T-helper 2 cell (primary cell): ENCODE measurements at regions not wholly inside any gene's neighbourhood (a gene's known extent, or its start where the extent isn't known, plus 50 kb on each side); places are given as distances from the start of the nearest gene placed in this dataset.

ENCODE experiments used
- DNase-seq, 5 experiments: peaks; one replicate each; pipeline versions ENCODE4 v3.0.0 to v3.0.0-alpha.2; 2012 to 2022

GRCh38 chr15:95347837-95348236, 982.7 kb upstream of the NR2F2 start:
- DNase-seq = no peak

GRCh38 chr15:95350908-95351307, 979.6 kb upstream of the NR2F2 start:
- DNase-seq = no peak

DNA sequence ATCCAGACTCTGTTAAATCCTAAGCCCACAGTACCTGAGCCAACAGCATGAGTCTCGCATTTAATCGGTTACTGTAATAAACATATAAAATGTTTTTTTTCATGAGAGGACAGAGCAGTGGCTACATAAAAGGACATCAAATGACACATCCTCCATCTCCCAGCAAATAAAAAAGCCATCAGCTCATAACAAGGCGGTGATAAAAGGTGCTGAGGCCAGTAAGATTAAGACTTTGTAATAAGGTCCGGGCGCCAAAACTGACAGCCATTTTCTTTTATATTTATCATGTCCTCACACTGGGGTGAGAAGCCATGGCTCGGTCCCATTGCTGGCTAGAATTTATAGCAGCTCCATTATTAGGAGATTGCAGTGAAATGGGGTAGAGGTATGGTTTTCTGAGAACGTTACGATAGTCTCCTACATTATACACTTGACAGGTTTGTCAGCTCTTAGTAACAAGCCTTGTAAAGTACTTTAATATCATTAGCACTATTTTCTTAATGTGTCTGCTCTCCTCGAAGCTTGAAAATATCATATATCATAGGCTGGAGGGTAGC, 977.8 kb upstream of the NR2F2 start:
- no peak for DNase-seq

GRCh38 chr15:95353512-95353911, 977.0 kb upstream of the NR2F2 start:
- no peak for DNase-seq

DNA sequence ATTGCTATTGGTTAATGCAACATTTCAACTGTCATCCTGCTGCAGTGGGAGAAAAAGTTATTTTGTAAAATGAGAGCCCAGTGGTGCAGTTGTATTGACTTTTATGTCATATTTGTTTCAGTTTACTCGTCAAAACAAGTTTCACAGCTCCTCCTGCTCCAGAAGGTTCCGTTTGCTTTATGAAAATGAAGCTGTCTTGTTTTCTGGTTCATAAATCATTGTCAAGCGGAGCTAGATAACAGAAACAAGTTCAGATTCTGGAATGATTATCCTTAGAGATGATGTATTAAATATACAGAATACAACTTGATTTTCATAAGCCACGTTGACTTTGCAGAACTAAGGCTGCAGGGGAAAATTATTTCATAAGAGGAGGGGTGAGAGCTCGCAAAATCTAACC, 970.5 kb upstream of the NR2F2 start:
- DNase-seq = no peak

- DNase-seq = no peak
Measured at GRCh38 chr15:95362306-95362705, 968.2 kb upstream of the NR2F2 start.

- DNase-seq = no peak
Measured at GRCh38 chr15:95363646-95364045, 966.9 kb upstream of the NR2F2 start.

DNA sequence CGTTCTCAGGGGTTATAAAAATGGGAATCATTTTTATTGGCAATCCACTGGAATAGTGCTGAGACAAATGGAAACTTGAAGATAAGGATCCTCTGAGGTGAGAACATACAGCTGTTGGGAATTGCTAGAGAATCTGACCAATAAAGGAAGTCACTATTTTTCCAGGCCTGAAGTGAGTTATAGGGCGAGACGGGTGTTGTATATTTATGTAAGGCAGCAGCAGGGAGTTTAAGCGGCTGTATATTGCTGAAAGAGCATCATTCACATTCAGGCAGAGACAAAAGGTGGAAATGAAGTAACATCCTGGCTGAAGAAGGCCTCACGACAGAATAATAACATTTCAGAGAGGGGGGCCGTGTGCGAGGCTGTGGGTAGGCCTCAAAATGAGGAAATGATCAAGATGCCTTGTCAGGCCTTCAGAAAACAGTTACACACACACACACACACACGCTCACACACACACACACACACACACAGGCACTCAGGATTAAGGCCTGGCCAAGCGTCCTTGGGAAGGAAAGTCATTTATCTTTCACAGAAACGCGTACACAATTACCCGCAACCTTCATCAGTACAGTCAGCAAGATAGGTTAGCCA, 964.9 kb upstream of the NR2F2 start:
- DNase-seq = no peak

- DNase-seq = no peak
Measured at GRCh38 chr15:95368191-95368590, 962.3 kb upstream of the NR2F2 start.

DNA sequence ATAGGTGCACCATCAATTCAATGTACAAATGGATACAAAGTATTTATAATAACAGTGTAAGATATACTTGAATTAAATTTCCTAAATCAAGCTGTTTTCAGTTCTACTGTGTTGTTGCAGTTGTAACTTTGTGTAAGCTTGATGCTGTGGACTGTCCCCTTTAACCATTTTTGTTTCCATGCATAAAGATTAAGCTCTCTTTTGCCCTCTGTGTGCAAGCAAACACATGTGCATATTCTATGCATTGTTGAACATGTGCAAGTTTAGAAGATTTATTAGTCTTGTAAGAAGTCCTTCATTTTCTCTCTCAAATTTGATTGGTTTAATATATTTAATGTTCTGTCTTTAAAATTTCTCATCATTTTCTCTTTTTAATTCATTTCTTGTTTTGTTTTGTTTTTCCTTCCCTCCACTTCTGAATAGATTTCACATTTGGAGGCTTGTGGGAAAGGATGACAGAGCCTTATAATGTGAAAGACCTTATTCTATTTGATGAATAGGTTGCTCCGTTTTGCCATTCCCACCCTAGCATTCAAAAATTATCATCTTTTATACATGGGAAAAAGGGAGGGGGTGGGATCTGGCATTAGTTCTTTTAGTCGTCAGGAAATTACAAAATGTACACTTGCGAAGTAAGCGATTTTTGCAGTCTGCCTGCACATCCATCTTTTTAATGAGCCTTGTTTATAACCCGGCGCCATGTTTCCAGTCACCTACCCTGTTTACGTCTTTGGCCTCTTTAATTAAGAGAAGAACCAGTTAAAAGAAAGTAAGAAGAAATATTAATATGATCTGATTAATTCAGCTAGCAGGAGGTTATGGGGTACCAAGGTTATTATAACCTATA, 961.5 kb upstream of the NR2F2 start:
- DNase-seq = no peak

- no peak for DNase-seq
Measured at GRCh38 chr15:95370291-95370690, 960.2 kb upstream of the NR2F2 start.

DNA sequence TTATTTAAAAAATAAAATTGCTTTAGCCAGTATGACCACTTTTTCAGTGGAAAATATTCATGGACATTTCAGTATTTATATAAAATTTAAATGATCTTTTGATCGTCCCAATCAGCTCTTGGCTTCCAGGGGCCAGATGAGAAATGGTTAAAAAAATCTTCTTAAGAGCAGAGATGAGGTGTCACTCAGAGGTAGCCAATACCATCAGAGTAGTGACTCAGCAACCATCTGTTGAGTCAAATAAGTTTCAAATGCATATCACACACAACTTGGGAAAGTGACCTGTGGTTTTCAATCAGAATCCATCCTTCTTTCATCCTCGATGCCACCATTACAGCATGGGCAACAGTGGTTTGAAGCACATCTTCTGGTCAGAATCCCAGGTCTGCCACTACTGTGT, 958.8 kb upstream of the NR2F2 start:
- no peak for DNase-seq

DNA sequence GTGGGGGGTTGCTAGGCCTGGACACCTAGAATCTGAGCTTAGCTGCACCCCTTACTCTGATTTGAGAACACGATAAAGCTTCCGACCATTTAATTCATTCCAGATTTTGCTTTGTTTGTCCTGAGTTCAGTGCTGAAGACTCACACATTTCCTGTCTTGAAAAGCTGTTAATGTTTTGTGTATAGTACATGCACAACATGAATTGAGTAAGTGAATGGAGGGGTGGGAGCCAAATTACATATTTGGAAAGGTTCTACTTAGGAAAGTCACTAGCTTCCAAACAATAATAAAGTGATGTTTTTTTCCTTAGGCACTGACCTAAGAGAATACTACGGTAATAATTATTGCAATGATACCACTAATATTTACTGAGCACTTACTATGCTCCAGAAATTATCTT, 955.2 kb upstream of the NR2F2 start:
- no peak for DNase-seq

DNA sequence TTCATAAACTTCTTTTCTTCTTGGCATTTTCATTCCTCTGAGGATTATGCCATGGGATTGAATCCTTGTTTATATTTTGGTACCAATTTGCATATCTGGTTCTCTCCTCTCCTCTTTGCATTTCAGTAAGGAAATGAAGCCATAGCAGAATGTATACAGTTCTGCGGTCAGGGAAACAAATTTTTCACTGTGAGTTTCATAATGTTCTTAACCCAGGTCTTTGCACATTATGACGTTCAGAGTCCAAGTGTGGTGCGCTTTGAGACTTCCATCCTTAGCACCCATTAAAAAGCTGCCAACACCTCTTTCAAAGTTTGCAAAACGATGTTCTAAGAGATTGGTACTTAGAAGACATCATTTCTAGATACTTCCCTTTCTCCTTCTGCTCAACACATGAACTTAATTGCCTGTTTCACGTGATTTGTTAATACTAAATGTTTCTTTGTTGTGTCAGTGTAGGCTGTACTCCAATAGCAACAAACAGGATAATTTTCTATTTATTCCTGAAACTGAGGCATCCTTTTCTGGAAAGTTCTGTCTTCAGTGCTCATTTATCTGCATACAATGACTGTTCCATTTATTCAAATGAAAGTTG, 953.1 kb upstream of the NR2F2 start:
- no peak for DNase-seq

GRCh38 chr15:95394186-95395067, 936.1 kb upstream of the NR2F2 start:
- no peak for DNase-seq

DNA sequence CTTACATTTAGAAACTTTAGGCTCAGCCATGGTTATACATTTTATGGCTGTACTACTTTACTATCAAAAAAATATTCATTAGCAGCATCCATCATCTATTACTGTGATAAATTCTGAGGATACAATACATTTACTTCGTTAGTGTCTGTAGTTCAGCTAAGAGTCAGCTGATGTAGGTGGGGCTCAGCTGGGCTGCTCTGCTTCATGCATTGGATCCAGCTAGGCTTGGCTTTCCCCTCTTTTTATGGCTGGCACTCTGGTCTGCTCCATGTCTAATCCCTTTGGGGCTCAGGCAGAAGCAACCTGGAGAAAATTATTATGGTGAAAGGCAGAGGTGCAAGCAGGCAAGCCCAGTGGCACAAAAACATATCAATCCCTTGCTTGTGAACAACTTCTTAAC, 930.1 kb upstream of the NR2F2 start:
- no peak for DNase-seq

GRCh38 chr15:95401587-95401986, 928.9 kb upstream of the NR2F2 start:
- DNase-seq = no peak

DNA sequence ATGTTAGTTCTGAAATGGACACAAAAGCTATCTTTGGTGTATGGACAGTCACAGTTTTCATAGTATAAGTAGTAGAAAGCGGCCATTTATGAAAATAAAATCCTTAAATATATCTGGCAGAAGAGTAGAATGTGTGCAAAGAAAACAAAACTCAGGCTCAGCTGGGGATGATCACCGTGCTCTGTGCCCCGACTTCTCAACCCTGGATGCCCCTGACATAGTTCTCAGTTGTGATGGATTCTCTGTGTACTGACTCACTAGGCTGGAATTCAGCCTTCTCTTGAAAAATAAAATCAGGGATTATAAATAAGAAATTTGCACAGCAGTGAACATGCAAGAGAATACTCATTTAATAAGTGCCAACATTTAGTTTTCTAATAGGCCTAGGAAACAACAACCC, 925.1 kb upstream of the NR2F2 start:
- no peak for DNase-seq

- no peak for DNase-seq
Measured at GRCh38 chr15:95407534-95407933, 923.0 kb upstream of the NR2F2 start.

DNA sequence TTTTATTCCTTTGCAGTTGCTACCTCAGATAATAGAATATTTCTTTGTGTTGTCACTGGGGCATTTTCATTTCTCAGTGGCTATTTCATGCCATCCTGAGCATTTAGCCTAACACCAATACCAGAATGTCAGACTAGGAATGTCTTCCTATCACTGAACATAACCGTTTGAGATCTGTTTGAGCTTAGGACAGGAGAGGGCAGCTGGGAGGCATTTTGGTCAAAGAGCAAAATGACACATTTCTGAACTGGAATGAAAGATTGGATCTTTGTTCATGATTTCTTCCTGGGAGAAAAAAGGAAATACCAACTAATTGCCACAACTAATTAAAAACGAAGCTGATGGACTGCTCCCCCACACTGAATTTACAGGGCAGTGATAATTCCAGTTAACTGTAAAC, 921.3 kb upstream of the NR2F2 start:
- DNase-seq = no peak

- peak in 2 of 5 experiments; percentile 4 to 24 for DNase-seq
Measured at GRCh38 chr15:95409626-95410310, 920.7 kb upstream of the NR2F2 start.

- DNase-seq = no peak
Measured at GRCh38 chr15:95410757-95411156, 919.7 kb upstream of the NR2F2 start.
